HEK293 (cell line): ENCODE measurements at regions not wholly inside any gene's neighbourhood (a gene's known extent, or its start where the extent isn't known, plus 50 kb on each side); places are given as distances from the start of the nearest gene placed in this dataset.

Source experiments
- KLF9 ChIP-seq: fragments of 450-650 bp; formaldehyde crosslinking; IDR thresholded peaks from 2 replicates; pipeline ENCODE4 v1.5.1; 2016; ENCODE audit warnings: missing biosample characterization, missing genetic modification characterization, low read depth
- ZEB2 ChIP-seq: fragments of 450-650 bp; formaldehyde crosslinking; IDR thresholded peaks from 2 replicates; pipeline ENCODE4 v1.5.1; 2016; ENCODE audit warnings: missing biosample characterization, missing genetic modification characterization
- ZNF138 ChIP-seq: fragments of 450-650 bp; formaldehyde crosslinking; IDR thresholded peaks from 2 replicates; pipeline ENCODE4 v1.5.1; 2016; ENCODE audit warnings: missing biosample characterization, missing genetic modification characterization, borderline replicate concordance
- ZNF223 ChIP-seq: fragments of 450-650 bp; formaldehyde crosslinking; IDR thresholded peaks from 2 replicates; pipeline ENCODE4 v1.5.1; 2016; ENCODE audit warnings: missing biosample characterization, missing genetic modification characterization
- TF ChIP-seq, protein P1 (sequence below): fragments of 450-650 bp; formaldehyde crosslinking; IDR thresholded peaks from 2 replicates; pipeline ENCODE4 v1.5.1; 2016; ENCODE audit warnings: missing biosample characterization, missing genetic modification characterization
- TF ChIP-seq, protein P2 (sequence below): fragments of 450-650 bp; formaldehyde crosslinking; IDR thresholded peaks from 2 replicates; pipeline ENCODE4 v1.5.1; 2016; ENCODE audit warnings: missing biosample characterization, missing genetic modification characterization
- TF ChIP-seq, protein P3 (sequence below): fragments of 450-650 bp; formaldehyde crosslinking; IDR thresholded peaks from 2 replicates; pipeline ENCODE4 v1.5.1; 2017; ENCODE audit warnings: missing biosample characterization, missing genetic modification characterization

DNA sequence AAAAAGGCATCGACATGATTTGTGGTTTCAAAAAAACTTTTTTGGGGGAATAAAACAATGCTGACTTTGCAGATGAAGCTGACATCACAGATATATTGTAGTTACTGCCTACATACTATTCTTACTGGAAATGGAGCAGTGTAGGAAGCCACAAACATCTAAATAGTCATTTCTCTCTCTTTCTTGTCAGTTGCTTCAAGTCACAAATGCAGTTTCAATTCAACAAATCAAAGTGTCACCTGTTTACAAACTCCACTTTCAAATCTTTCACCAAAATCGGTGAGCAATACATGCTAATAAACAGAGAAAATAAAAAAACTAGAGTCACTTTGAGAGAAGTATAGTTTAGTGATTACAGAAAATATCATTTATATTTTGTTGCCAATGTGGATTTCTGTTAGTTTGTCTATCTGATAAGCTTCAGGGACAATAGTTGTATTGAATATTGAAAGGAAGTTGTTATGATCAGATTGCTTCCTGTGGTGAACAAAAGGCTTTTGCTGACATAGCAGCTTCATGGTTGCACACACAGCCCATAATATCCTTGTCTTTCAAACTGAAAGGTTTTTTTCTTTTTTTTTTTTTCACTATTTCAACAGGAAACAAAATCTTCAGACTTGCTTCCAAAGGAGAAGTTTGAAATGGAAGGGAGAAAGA lies 49.7 kb upstream of the PTPN13 start:
- TF ChIP-seq, protein P1, sequence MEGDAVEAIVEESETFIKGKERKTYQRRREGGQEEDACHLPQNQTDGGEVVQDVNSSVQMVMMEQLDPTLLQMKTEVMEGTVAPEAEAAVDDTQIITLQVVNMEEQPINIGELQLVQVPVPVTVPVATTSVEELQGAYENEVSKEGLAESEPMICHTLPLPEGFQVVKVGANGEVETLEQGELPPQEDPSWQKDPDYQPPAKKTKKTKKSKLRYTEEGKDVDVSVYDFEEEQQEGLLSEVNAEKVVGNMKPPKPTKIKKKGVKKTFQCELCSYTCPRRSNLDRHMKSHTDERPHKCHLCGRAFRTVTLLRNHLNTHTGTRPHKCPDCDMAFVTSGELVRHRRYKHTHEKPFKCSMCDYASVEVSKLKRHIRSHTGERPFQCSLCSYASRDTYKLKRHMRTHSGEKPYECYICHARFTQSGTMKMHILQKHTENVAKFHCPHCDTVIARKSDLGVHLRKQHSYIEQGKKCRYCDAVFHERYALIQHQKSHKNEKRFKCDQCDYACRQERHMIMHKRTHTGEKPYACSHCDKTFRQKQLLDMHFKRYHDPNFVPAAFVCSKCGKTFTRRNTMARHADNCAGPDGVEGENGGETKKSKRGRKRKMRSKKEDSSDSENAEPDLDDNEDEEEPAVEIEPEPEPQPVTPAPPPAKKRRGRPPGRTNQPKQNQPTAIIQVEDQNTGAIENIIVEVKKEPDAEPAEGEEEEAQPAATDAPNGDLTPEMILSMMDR (tag by site-specific recombination) = no peak
- TF ChIP-seq, protein P2, sequence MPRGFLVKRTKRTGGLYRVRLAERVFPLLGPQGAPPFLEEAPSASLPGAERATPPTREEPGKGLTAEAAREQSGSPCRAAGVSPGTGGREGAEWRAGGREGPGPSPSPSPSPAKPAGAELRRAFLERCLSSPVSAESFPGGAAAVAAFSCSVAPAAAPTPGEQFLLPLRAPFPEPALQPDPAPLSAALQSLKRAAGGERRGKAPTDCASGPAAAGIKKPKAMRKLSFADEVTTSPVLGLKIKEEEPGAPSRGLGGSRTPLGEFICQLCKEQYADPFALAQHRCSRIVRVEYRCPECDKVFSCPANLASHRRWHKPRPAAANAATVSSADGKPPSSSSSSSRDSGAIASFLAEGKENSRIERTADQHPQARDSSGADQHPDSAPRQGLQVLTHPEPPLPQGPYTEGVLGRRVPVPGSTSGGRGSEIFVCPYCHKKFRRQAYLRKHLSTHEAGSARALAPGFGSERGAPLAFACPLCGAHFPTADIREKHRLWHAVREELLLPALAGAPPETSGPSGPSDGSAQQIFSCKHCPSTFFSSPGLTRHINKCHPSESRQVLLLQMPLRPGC = no peak
- TF ChIP-seq ZNF223 (tag by site-specific recombination) (no peak), ZEB2 (no peak), KLF9 (tag by site-specific recombination) (no peak), ZNF138 (tag by site-specific recombination) (no peak)
- TF ChIP-seq, protein P3, sequence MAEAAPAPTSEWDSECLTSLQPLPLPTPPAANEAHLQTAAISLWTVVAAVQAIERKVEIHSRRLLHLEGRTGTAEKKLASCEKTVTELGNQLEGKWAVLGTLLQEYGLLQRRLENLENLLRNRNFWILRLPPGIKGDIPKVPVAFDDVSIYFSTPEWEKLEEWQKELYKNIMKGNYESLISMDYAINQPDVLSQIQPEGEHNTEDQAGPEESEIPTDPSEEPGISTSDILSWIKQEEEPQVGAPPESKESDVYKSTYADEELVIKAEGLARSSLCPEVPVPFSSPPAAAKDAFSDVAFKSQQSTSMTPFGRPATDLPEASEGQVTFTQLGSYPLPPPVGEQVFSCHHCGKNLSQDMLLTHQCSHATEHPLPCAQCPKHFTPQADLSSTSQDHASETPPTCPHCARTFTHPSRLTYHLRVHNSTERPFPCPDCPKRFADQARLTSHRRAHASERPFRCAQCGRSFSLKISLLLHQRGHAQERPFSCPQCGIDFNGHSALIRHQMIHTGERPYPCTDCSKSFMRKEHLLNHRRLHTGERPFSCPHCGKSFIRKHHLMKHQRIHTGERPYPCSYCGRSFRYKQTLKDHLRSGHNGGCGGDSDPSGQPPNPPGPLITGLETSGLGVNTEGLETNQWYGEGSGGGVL (tag by site-specific recombination) = no peak
